ENCODE measurements at regions not wholly inside any gene's neighbourhood (a gene's known extent, or its start where the extent isn't known, plus 50 kb on each side); places are given as distances from the start of the nearest gene placed in this dataset.

DNA sequence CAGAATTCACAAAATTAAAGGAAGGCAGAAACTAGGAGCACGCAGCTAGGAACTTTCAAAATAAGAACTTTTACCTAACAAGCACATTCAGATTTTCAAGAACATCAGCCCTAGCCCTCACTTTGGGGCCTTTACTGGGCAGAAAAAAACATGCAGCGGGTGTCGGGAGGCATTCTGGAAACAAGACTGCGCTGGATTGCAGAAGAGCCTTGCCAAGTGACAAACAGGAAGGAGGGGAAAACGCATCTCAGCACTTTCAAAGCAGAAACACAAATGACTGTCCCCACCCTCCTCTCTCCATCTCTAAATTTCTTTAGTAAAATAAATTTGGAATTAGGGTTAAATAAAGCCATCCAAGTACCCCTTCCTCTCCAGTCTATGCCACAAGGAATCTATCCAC lies 74.6 kb upstream of the RREB1 start:
- H3K9ac ChIP-seq (ENCODE audit: low read length in 2 of 2), result no peak overlapping the region
- H3K27ac ChIP-seq (ENCODE audit: low read length), result no peak overlapping the region
- H3K27me3 ChIP-seq (ENCODE audit: control insufficient read depth in 1 of 2, insufficient read depth in 2 of 2, low read length in 2 of 2), result no peaks in the 10 kb centered on the region
- no peaks in the 10 kb centered on the region for H3K4me1 ChIP-seq (ENCODE audit: control insufficient read depth, insufficient read depth, low read length)
- H3K9me3 ChIP-seq (ENCODE audit: control insufficient read depth in 2 of 2, low read length in 2 of 2), result no peaks in the 10 kb centered on the region
- H3K36me3 ChIP-seq (ENCODE audit: control insufficient read depth in 2 of 2, insufficient read depth in 2 of 2, low read length in 2 of 2), result no peaks in the 10 kb centered on the region
- no peak overlapping the region for H3K4me3 ChIP-seq (ENCODE audit: low read length in 2 of 2)

GRCh38 chr6:7034055-7034454 lies 73.7 kb upstream of the RREB1 start:
- Histone ChIP-seq H3K36me3 (ENCODE audit: control insufficient read depth in 2 of 2, insufficient read depth in 2 of 2, low read length in 2 of 2) (no peaks in the 10 kb centered on the region), H3K9me3 (ENCODE audit: control insufficient read depth in 2 of 2, low read length in 2 of 2) (no peaks in the 10 kb centered on the region), H3K27ac (ENCODE audit: low read length) (no peak overlapping the region), H3K27me3 (ENCODE audit: control insufficient read depth in 1 of 2, insufficient read depth in 2 of 2, low read length in 2 of 2) (no peaks in the 10 kb centered on the region), H3K4me1 (ENCODE audit: control insufficient read depth, insufficient read depth, low read length) (no peaks in the 10 kb centered on the region), H3K9ac (ENCODE audit: low read length in 2 of 2) (no peak overlapping the region), H3K4me3 (ENCODE audit: low read length in 2 of 2) (no peak overlapping the region)

DNA sequence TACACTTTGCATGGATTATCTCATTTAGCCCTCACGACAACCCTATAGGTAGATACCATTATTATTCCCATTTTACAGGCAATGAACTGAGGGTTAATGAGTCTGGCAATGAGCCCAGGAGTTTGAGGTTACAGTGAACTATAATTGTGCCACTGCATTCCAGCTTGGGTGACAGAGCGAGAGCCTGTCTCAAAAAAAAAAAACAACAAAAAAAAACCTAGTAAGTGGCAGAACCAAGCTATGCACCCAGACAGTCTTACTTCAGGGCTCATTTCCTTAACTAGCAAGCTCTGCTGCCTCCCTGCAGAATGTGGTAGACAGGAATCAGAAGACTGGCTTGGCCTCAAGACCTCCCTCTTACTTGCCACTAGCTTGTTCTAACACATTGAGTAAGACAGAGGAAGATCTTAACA lies 71.9 kb upstream of the RREB1 start:
- H3K27me3 ChIP-seq (ENCODE audit: control insufficient read depth in 1 of 2, insufficient read depth in 2 of 2, low read length in 2 of 2), result no peaks in the 10 kb centered on the region
- no peaks in the 10 kb centered on the region for H3K36me3 ChIP-seq (ENCODE audit: control insufficient read depth in 2 of 2, insufficient read depth in 2 of 2, low read length in 2 of 2)
- no peak overlapping the region for H3K4me3 ChIP-seq (ENCODE audit: low read length in 2 of 2)
- no peak overlapping the region for H3K27ac ChIP-seq (ENCODE audit: low read length)
- H3K9ac ChIP-seq (ENCODE audit: low read length in 2 of 2), result no peak overlapping the region
- H3K4me1 ChIP-seq (ENCODE audit: control insufficient read depth, insufficient read depth, low read length), result no peaks in the 10 kb centered on the region
- no peaks in the 10 kb centered on the region for H3K9me3 ChIP-seq (ENCODE audit: control insufficient read depth in 2 of 2, low read length in 2 of 2)

- no peaks in the 10 kb centered on the region for H3K27me3 ChIP-seq (ENCODE audit: control insufficient read depth in 1 of 2, insufficient read depth in 2 of 2, low read length in 2 of 2)
- H3K9ac ChIP-seq (ENCODE audit: low read length in 2 of 2), result no peak overlapping the region
- no peak overlapping the region for H3K27ac ChIP-seq (ENCODE audit: low read length)
- H3K4me1 ChIP-seq (ENCODE audit: control insufficient read depth, insufficient read depth, low read length), result no peaks in the 10 kb centered on the region
- H3K4me3 ChIP-seq (ENCODE audit: low read length in 2 of 2), result no peak overlapping the region
- H3K9me3 ChIP-seq (ENCODE audit: control insufficient read depth in 2 of 2, low read length in 2 of 2), result no peaks in the 10 kb centered on the region
- H3K36me3 ChIP-seq (ENCODE audit: control insufficient read depth in 2 of 2, insufficient read depth in 2 of 2, low read length in 2 of 2), result no peaks in the 10 kb centered on the region
Measured at GRCh38 chr6:7041511-7042026, 66.2 kb upstream of the RREB1 start.

DNA sequence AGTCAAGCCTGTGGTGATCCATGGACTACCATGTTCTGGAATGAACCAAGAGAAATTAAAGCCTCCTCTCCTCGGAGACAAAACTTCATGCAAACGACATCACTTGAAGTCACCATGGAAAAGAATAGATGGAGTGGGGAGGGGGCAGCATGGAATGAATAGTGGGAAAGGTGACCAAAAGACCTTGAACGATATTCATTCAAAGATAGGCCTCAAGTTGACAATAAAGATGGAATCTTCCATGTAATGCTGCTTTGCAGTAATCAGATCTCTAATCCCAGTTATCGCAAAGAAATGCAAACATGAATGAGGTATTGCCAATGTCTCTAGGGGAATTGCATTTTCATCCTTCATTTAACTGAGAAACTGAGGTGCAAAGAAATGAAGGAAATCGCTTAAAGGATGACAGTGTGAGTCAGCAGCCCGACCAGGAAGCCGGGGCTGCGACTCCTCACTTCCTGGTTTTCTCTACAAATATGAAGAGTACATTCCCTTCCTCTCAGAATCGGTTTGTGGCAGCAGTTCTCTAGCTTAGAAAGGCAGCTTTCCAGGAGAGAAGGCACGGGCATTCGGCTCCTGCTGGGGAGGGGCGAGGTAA lies 65.6 kb upstream of the RREB1 start:
- H3K27ac ChIP-seq (ENCODE audit: low read length), result no peak overlapping the region
- H3K9ac ChIP-seq (ENCODE audit: low read length in 2 of 2), result no peak overlapping the region
- no peaks in the 10 kb centered on the region for H3K9me3 ChIP-seq (ENCODE audit: control insufficient read depth in 2 of 2, low read length in 2 of 2)
- no peaks in the 10 kb centered on the region for H3K27me3 ChIP-seq (ENCODE audit: control insufficient read depth in 1 of 2, insufficient read depth in 2 of 2, low read length in 2 of 2)
- H3K36me3 ChIP-seq (ENCODE audit: control insufficient read depth in 2 of 2, insufficient read depth in 2 of 2, low read length in 2 of 2), result no peaks in the 10 kb centered on the region
- no peaks in the 10 kb centered on the region for H3K4me1 ChIP-seq (ENCODE audit: control insufficient read depth, insufficient read depth, low read length)
- H3K4me3 ChIP-seq (ENCODE audit: low read length in 2 of 2), result no peak overlapping the region

GRCh38 chr6:7042654-7043545 lies 64.9 kb upstream of the RREB1 start:
- Histone ChIP-seq H3K4me1 (ENCODE audit: control insufficient read depth, insufficient read depth, low read length) (no peaks in the 10 kb centered on the region), H3K4me3 (ENCODE audit: low read length in 2 of 2) (no peak overlapping the region), H3K9me3 (ENCODE audit: control insufficient read depth in 2 of 2, low read length in 2 of 2) (no peaks in the 10 kb centered on the region), H3K27me3 (ENCODE audit: control insufficient read depth in 1 of 2, insufficient read depth in 2 of 2, low read length in 2 of 2) (no peaks in the 10 kb centered on the region), H3K9ac (ENCODE audit: low read length in 2 of 2) (no peak overlapping the region), H3K27ac (ENCODE audit: low read length) (no peak overlapping the region), H3K36me3 (ENCODE audit: control insufficient read depth in 2 of 2, insufficient read depth in 2 of 2, low read length in 2 of 2) (no peaks in the 10 kb centered on the region)

- H3K4me1 ChIP-seq (ENCODE audit: control insufficient read depth, insufficient read depth, low read length), result no peaks in the 10 kb centered on the region
- H3K4me3 ChIP-seq (ENCODE audit: low read length in 2 of 2), result no peak overlapping the region
- H3K27ac ChIP-seq (ENCODE audit: low read length), result no peak overlapping the region
- H3K9ac ChIP-seq (ENCODE audit: low read length in 2 of 2), result no peak overlapping the region
- H3K36me3 ChIP-seq (ENCODE audit: control insufficient read depth in 2 of 2, insufficient read depth in 2 of 2, low read length in 2 of 2), result no peaks in the 10 kb centered on the region
- no peaks in the 10 kb centered on the region for H3K9me3 ChIP-seq (ENCODE audit: control insufficient read depth in 2 of 2, low read length in 2 of 2)
- H3K27me3 ChIP-seq (ENCODE audit: control insufficient read depth in 1 of 2, insufficient read depth in 2 of 2, low read length in 2 of 2), result no peaks in the 10 kb centered on the region
Measured at GRCh38 chr6:7045331-7045730, 62.4 kb upstream of the RREB1 start.

- no peak overlapping the region for H3K27ac ChIP-seq (ENCODE audit: low read length)
- H3K4me1 ChIP-seq (ENCODE audit: control insufficient read depth, insufficient read depth, low read length), result peaks cover under 1% of the 10 kb centered on the region
- no peaks in the 10 kb centered on the region for H3K27me3 ChIP-seq (ENCODE audit: control insufficient read depth in 1 of 2, insufficient read depth in 2 of 2, low read length in 2 of 2)
- H3K9ac ChIP-seq (ENCODE audit: low read length in 2 of 2), result no peak overlapping the region
- H3K9me3 ChIP-seq (ENCODE audit: control insufficient read depth in 2 of 2, low read length in 2 of 2), result no peaks in the 10 kb centered on the region
- H3K4me3 ChIP-seq (ENCODE audit: low read length in 2 of 2), result no peak overlapping the region
- no peaks in the 10 kb centered on the region for H3K36me3 ChIP-seq (ENCODE audit: control insufficient read depth in 2 of 2, insufficient read depth in 2 of 2, low read length in 2 of 2)
Measured at GRCh38 chr6:7045746-7046145, 62.0 kb upstream of the RREB1 start.

DNA sequence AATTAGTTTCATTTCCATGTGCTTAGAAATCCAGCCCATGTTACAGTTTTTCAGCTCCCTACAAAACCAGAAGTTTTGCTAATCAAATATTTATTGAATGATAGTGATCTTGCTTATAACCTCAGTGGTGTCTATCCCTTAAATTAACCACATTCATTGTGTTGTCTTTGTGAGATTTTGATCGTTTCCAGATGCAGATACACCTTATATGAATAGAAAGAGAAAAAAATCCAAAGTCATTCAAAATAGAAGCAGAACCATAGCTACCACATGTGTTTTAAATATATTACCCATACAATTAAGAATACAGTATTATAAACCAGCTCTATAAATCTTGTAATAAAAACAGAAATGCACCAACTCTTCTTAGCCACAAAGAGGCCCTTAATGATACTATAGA lies 60.6 kb upstream of the RREB1 start:
- Histone ChIP-seq H3K27me3 (ENCODE audit: control insufficient read depth in 1 of 2, insufficient read depth in 2 of 2, low read length in 2 of 2) (no peaks in the 10 kb centered on the region), H3K9me3 (ENCODE audit: control insufficient read depth in 2 of 2, low read length in 2 of 2) (no peaks in the 10 kb centered on the region), H3K27ac (ENCODE audit: low read length) (no peak overlapping the region), H3K4me1 (ENCODE audit: control insufficient read depth, insufficient read depth, low read length) (peaks cover 13% of the 10 kb centered on the region), H3K9ac (ENCODE audit: low read length in 2 of 2) (no peak overlapping the region), H3K36me3 (ENCODE audit: control insufficient read depth in 2 of 2, insufficient read depth in 2 of 2, low read length in 2 of 2) (no peaks in the 10 kb centered on the region), H3K4me3 (ENCODE audit: low read length in 2 of 2) (no peak overlapping the region)

- Histone ChIP-seq H3K27me3 (ENCODE audit: control insufficient read depth in 1 of 2, insufficient read depth in 2 of 2, low read length in 2 of 2) (no peaks in the 10 kb centered on the region), H3K4me1 (ENCODE audit: control insufficient read depth, insufficient read depth, low read length) (peaks cover 18% of the 10 kb centered on the region), H3K36me3 (ENCODE audit: control insufficient read depth in 2 of 2, insufficient read depth in 2 of 2, low read length in 2 of 2) (no peaks in the 10 kb centered on the region), H3K4me3 (ENCODE audit: low read length in 2 of 2) (no peak overlapping the region), H3K27ac (ENCODE audit: low read length) (no peak overlapping the region), H3K9me3 (ENCODE audit: control insufficient read depth in 2 of 2, low read length in 2 of 2) (no peaks in the 10 kb centered on the region), H3K9ac (ENCODE audit: low read length in 2 of 2) (no peak overlapping the region)
Measured at GRCh38 chr6:7047966-7048365, 59.8 kb upstream of the RREB1 start.

DNA sequence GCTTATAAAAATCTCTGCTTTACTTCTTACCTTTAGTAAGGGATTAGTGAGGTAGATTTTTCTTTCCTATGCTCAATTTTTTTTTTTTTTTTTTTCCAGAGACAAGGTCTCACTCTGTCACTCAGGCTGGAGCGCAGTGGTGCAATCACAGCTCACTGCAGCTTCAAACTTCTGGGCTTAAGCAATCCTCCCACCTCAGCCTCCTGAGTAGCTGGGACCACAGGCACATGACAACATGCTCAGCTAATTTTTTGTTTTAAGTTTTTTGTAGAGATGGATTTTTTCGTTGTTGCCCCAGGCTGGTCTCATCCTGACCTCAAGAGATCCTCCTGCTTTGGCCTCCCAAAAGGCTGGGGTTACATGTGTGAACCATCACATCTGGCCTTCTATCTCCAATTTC lies 58.9 kb upstream of the RREB1 start:
- Histone ChIP-seq H3K4me3 (ENCODE audit: low read length in 2 of 2) (no peak overlapping the region), H3K9ac (ENCODE audit: low read length in 2 of 2) (no peak overlapping the region), H3K9me3 (ENCODE audit: control insufficient read depth in 2 of 2, low read length in 2 of 2) (no peaks in the 10 kb centered on the region), H3K27me3 (ENCODE audit: control insufficient read depth in 1 of 2, insufficient read depth in 2 of 2, low read length in 2 of 2) (no peaks in the 10 kb centered on the region), H3K27ac (ENCODE audit: low read length) (no peak overlapping the region), H3K4me1 (ENCODE audit: control insufficient read depth, insufficient read depth, low read length) (peaks cover 19% of the 10 kb centered on the region), H3K36me3 (ENCODE audit: control insufficient read depth in 2 of 2, insufficient read depth in 2 of 2, low read length in 2 of 2) (no peaks in the 10 kb centered on the region)
